Left ventricle myocardium inferior (tissue), 1 donor: ENCODE measurements at regions not wholly inside any gene's neighbourhood (a gene's known extent, or its start where the extent isn't known, plus 50 kb on each side); places are given as distances from the start of the nearest gene placed in this dataset.

ENCODE experiments used
- DNase-seq: peaks from one replicate; pipeline ENCODE4 v3.0.0-alpha.2; 2020
- H3K27ac ChIP-seq: fragments of 200-600 bp; replicated peaks from 2 replicates; pipeline ENCODE4 v1.8.0; 2021
- H3K27me3 ChIP-seq: fragments of 200-600 bp; 2 replicates; pipeline ENCODE4 v1.8.0; 2021; ENCODE audit warnings: low read depth
- H3K36me3 ChIP-seq: fragments of 200-600 bp; 2 replicates; pipeline ENCODE4 v1.8.0; 2021
- H3K4me1 ChIP-seq: fragments of 200-600 bp; 2 replicates; pipeline ENCODE4 v1.8.0; 2021
- H3K4me3 ChIP-seq: fragments of 200-600 bp; 2 replicates; pipeline ENCODE4 v1.8.0; 2021; ENCODE audit warnings: mild to moderate bottlenecking, moderate library complexity
- H3K9me3 ChIP-seq: fragments of 200-600 bp; replicated peaks from 2 replicates; pipeline ENCODE4 v1.8.0; 2021
- CTCF ChIP-seq: fragments of 200-600 bp; IDR thresholded peaks from 2 replicates; pipeline ENCODE4 v1.8.0; 2021; ENCODE audit warnings: antibody characterized with exemption, mild to moderate bottlenecking, borderline replicate concordance
- intact Hi-C: fragments of 100-400 bp; cut with micrococcal nuclease; formaldehyde crosslinking; loops from one replicate; pipeline ENCODE4 v1.11.0; 2022
- donor health status: DM: no; HTN: yes; CAD: no; lungs with severe emphysema.

GRCh38 chr7:3094701-3095445, 51.2 kb upstream of the CARD11 start:
- H3K4me3 ChIP-seq, result no peak overlapping the region
- no peak for DNase-seq

GRCh38 chr7:3097734-3098133, 54.1 kb upstream of the CARD11 start:
- intact Hi-C loops, result no loop called here
- no peak for DNase-seq
- TF ChIP-seq CTCF, result no peak
- Histone ChIP-seq H3K4me1 (no peaks in the 10 kb centered on the region), H3K27me3 (peaks cover 4% of the 10 kb centered on the region), H3K4me3 (no peak overlapping the region), H3K36me3 (no peaks in the 10 kb centered on the region), H3K9me3 (no peaks in the 10 kb centered on the region), H3K27ac (no peak overlapping the region)

More at GRCh38 chr7:3094701-3095445, 51.2 kb upstream of the CARD11 start:
- Histone ChIP-seq H3K4me1 (no peaks in the 10 kb centered on the region), H3K9me3 (no peaks in the 10 kb centered on the region), H3K27ac (peak overlapping the region; percentile 23), H3K36me3 (no peaks in the 10 kb centered on the region), H3K27me3 (peaks cover 25% of the 10 kb centered on the region)
- no peak for TF ChIP-seq CTCF
- intact Hi-C loops, result no loop called here

- intact Hi-C loops, result no loop called here
- TF ChIP-seq CTCF, result no peak
- Histone ChIP-seq H3K36me3 (no peaks in the 10 kb centered on the region), H3K4me3 (no peak overlapping the region), H3K27me3 (peaks cover 24% of the 10 kb centered on the region), H3K27ac (no peak overlapping the region), H3K9me3 (peaks cover 8% of the 10 kb centered on the region), H3K4me1 (no peaks in the 10 kb centered on the region)
- DNase-seq, result no peak
These were observed 58.5 kb upstream of the CARD11 start for GRCh38 chr7:3102159-3102558.

GRCh38 chr7:3103614-3104398, 60.1 kb upstream of the CARD11 start:
- intact Hi-C loops, result no loop called here
- no peak for DNase-seq

GRCh38 chr7:3105856-3106255, 62.2 kb upstream of the CARD11 start:
- no peaks in the 10 kb centered on the region for H3K4me1 ChIP-seq
- intact Hi-C loops, result no loop called here
- peaks cover 13% of the 10 kb centered on the region for H3K9me3 ChIP-seq
- no peaks in the 10 kb centered on the region for H3K36me3 ChIP-seq
- no peak overlapping the region for H3K27ac ChIP-seq
- no peak for TF ChIP-seq CTCF
- H3K4me3 ChIP-seq, result no peak overlapping the region
- H3K27me3 ChIP-seq, result peaks cover 49% of the 10 kb centered on the region
- DNase-seq, result no peak

More at GRCh38 chr7:3103614-3104398, 60.1 kb upstream of the CARD11 start:
- Histone ChIP-seq H3K27ac (peak overlapping the region; percentile 12), H3K36me3 (no peaks in the 10 kb centered on the region), H3K4me1 (no peaks in the 10 kb centered on the region), H3K4me3 (no peak overlapping the region), H3K27me3 (peaks cover 34% of the 10 kb centered on the region), H3K9me3 (peaks cover 13% of the 10 kb centered on the region)
- no peak for TF ChIP-seq CTCF
